H1 (cell line): ENCODE measurements at regions not wholly inside any gene's neighbourhood (a gene's known extent, or its start where the extent isn't known, plus 50 kb on each side); places are given as distances from the start of the nearest gene placed in this dataset.

Experiments
- ATF2 ChIP-seq: IDR thresholded peaks from 2 replicates; pipeline ENCODE4 v1.6.1; 2012; ENCODE audit warnings: low read length, inconsistent platforms
- CBX8 ChIP-seq: fragments of 300-800, 300-1000 bp; sonication (generic); IDR thresholded peaks from 2 replicates; pipeline ENCODE4 v1.7.1; 2016; ENCODE audit warnings: low read depth, low read length, borderline replicate concordance
- CHD7 ChIP-seq: fragments of 300-600 bp; sonication (generic); IDR thresholded peaks from 2 replicates; pipeline ENCODE4 v1.7.1; 2012; ENCODE audit warnings: low read length, moderate library complexity, mild to moderate bottlenecking, inconsistent platforms; ENCODE audit not compliant: insufficient replicate concordance
- CREB1 ChIP-seq: IDR thresholded peaks from 2 replicates; pipeline ENCODE4 v1.6.1; 2012; ENCODE audit warnings: inconsistent platforms
- E2F6 ChIP-seq: IDR thresholded peaks from 2 replicates; pipeline ENCODE4 v1.6.1; 2012; ENCODE audit warnings: inconsistent platforms
- HDAC2 ChIP-seq, 2 experiments: fragments of 300-600 bp in 1 of 2; sonication (generic) in 1 of 2; IDR thresholded peaks; 2 replicates each; pipeline ENCODE4 v1.6.1; 2011 to 2012; ENCODE audit warnings: low read depth in 2 of 2, low read length in 2 of 2, mild to moderate bottlenecking in 2 of 2, moderate library complexity in 2 of 2, borderline replicate concordance in 1 of 2, inconsistent platforms in 1 of 2
- JUND ChIP-seq: IDR thresholded peaks from 2 replicates; pipeline ENCODE4 v1.6.1; 2011; ENCODE audit warnings: mild to moderate bottlenecking, improper control_type of control experiment, low read length
- KDM5A ChIP-seq: fragments of 200-600 bp; IDR thresholded peaks from 2 replicates; pipeline ENCODE4 v1.7.1; 2012; ENCODE audit warnings: mild to moderate bottlenecking, low read length, inconsistent platforms, mixed read lengths
- TAF1 ChIP-seq: IDR thresholded peaks from 2 replicates; pipeline ENCODE4 v1.6.1; 2011; ENCODE audit warnings: mild to moderate bottlenecking, low read depth, low read length
- TBP ChIP-seq: IDR thresholded peaks from 2 replicates; pipeline ENCODE4 v1.6.1; 2011; ENCODE audit warnings: low read depth, low read length, improper control_type of control experiment

DNA sequence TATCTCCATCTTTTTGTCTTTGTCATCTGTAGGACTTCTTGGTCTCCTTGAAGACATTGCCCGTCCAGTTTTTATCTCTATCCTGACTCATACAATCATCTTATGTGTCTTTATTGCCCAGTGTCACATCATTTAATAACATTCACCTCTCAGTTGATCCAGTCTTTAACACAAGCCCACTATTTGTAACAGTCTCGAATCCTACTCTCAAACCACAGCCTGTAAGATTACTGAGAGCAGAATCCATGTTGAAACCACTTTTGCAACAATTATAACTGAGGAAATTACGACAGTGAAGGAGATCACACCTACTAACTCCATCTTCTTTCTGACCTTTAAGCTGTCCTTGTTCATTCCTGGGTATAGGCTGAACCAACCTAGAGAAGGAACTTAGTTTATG lies 1206.0 kb upstream of the ZEB2 start (continued):
- TF ChIP-seq CHD7 (no peak), CBX8 (no peak), JUND (no peak), KDM5A (no peak), TAF1 (no peak), CREB1 (no peak), TBP (no peak), ATF2 (no peak), HDAC2 (IDR thresholded peaks at IDR 0.05; ENCODE audit: borderline replicate concordance in 1 of 2, low read depth in 2 of 2, low read length in 2 of 2) (no peak), E2F6 (no peak)
